ENCODE measurements at regions not wholly inside any gene's neighbourhood (a gene's known extent, or its start where the extent isn't known, plus 50 kb on each side); places are given as distances from the start of the nearest gene placed in this dataset.

- Mint-ChIP-seq H3K27me3 (peaks cover 46% of the 10 kb centered on the region), H3K4me3 (no peak overlapping the region), H3K9me3 (no peaks in the 10 kb centered on the region), H3K4me1 (ENCODE audit: low read depth) (no peaks in the 10 kb centered on the region), H3K27ac (no peak overlapping the region), H3K36me3 (ENCODE audit: low read depth) (no peaks in the 10 kb centered on the region)
- no peak overlapping the region for H3K27ac ChIP-seq (ENCODE audit: low read depth in 1 of 2, low read length in 2 of 2)
- no peaks in the 10 kb centered on the region for H3K4me1 ChIP-seq (ENCODE audit: insufficient read depth, low read length)
- no peaks in the 10 kb centered on the region for H3K9me3 ChIP-seq (ENCODE audit: control insufficient read depth in 1 of 2, insufficient read depth in 1 of 2, low read length in 2 of 2)
- TF ChIP-seq, protein P1, sequence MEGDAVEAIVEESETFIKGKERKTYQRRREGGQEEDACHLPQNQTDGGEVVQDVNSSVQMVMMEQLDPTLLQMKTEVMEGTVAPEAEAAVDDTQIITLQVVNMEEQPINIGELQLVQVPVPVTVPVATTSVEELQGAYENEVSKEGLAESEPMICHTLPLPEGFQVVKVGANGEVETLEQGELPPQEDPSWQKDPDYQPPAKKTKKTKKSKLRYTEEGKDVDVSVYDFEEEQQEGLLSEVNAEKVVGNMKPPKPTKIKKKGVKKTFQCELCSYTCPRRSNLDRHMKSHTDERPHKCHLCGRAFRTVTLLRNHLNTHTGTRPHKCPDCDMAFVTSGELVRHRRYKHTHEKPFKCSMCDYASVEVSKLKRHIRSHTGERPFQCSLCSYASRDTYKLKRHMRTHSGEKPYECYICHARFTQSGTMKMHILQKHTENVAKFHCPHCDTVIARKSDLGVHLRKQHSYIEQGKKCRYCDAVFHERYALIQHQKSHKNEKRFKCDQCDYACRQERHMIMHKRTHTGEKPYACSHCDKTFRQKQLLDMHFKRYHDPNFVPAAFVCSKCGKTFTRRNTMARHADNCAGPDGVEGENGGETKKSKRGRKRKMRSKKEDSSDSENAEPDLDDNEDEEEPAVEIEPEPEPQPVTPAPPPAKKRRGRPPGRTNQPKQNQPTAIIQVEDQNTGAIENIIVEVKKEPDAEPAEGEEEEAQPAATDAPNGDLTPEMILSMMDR (IDR thresholded peaks at IDR 0.05) = no peak
- H3K27me3 ChIP-seq (ENCODE audit: control insufficient read depth in 1 of 2, insufficient read depth in 2 of 2, low read length in 2 of 2) = no peaks in the 10 kb centered on the region
- DNase-seq = no peak
- intact Hi-C loops (cut with DNase I, micrococcal nuclease) = no loop called here
- CTCF ChIA-PET = no interaction called here
- ATAC-seq (ENCODE audit: poor library complexity) = no peak
- POLR2A ChIA-PET = no interaction called here
- H3K36me3 ChIP-seq (ENCODE audit: insufficient read depth, low read length) = no peaks in the 10 kb centered on the region
- H3K4me3 ChIP-seq (ENCODE audit: low read length) = no peak overlapping the region
Observed at GRCh38 chr6:105510746-105511145, 107.9 kb upstream of the PREP start.

DNA sequence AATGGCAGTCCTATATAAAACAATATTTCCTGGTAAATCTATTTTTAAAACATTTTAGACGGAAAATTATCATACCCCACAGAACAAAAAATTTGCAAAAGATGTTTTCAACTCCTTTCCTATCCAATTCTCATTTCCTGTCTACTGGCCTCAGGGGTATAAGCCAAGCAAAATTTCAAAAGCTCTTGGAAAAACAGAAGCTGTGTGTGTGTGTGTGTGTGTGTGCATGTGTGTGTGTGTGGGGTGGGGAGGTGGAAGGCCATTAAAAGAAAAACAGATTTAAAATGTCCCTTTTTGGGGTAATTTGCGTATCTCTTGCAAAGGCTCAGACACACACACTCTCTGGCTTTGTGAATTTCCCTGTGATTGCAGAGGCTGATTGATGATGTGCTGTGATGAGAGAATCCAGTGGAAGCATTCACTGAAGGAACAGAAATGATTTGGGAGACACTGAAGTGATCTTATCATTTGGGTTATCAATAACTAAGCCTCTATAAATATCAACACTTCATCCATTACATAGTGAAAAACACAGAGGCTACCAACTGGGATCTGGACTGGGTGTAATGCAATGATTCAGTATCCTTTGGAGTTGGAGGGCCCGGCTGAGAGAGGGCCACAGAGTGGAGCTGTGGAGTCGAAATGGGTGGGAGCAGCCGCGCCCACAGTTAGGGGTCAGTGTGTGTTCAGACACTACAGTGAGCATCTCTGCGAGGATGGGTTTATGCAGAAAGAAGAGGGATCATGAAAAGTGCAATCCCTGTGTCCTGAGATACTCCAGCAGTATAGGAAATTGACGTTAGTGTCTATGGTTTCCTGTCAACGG is 106.8 kb upstream of the PREP start:
- Mint-ChIP-seq H3K27ac (no peak overlapping the region), H3K9me3 (no peaks in the 10 kb centered on the region), H3K4me1 (ENCODE audit: low read depth) (no peaks in the 10 kb centered on the region), H3K27me3 (peaks cover 39% of the 10 kb centered on the region), H3K36me3 (ENCODE audit: low read depth) (no peaks in the 10 kb centered on the region), H3K4me3 (no peak overlapping the region)
- no peak for ATAC-seq (ENCODE audit: poor library complexity)
- Histone ChIP-seq H3K27ac (ENCODE audit: low read depth in 1 of 2, low read length in 2 of 2) (no peak overlapping the region), H3K36me3 (ENCODE audit: insufficient read depth, low read length) (no peaks in the 10 kb centered on the region), H3K9me3 (ENCODE audit: control insufficient read depth in 1 of 2, insufficient read depth in 1 of 2, low read length in 2 of 2) (no peaks in the 10 kb centered on the region), H3K27me3 (ENCODE audit: control insufficient read depth in 1 of 2, insufficient read depth in 2 of 2, low read length in 2 of 2) (peaks cover 0 to under 1% of the 10 kb centered on the region in 2 experiments), H3K4me3 (ENCODE audit: low read length) (no peak overlapping the region), H3K4me1 (ENCODE audit: insufficient read depth, low read length) (no peaks in the 10 kb centered on the region)
- intact Hi-C loops (cut with DNase I, micrococcal nuclease) = no loop called here
- no peak for DNase-seq
- ChIA-PET POLR2A (no interaction called here), CTCF (no interaction called here)
- TF ChIP-seq, protein P1 (IDR thresholded peaks at IDR 0.05) = no peak

- no peak for DNase-seq
- Histone ChIP-seq H3K9me3 (ENCODE audit: control insufficient read depth in 1 of 2, insufficient read depth in 1 of 2, low read length in 2 of 2) (no peaks in the 10 kb centered on the region), H3K27me3 (ENCODE audit: control insufficient read depth in 1 of 2, insufficient read depth in 2 of 2, low read length in 2 of 2) (peaks cover 0 to 3% of the 10 kb centered on the region in 2 experiments), H3K4me1 (ENCODE audit: insufficient read depth, low read length) (no peaks in the 10 kb centered on the region), H3K4me3 (ENCODE audit: low read length) (no peak overlapping the region), H3K36me3 (ENCODE audit: insufficient read depth, low read length) (no peaks in the 10 kb centered on the region), H3K27ac (ENCODE audit: low read depth in 1 of 2, low read length in 2 of 2) (no peak overlapping the region)
- H3K36me3 Mint-ChIP-seq (ENCODE audit: low read depth) = no peaks in the 10 kb centered on the region
- H3K4me3 Mint-ChIP-seq = no peak overlapping the region
- CTCF ChIA-PET = no interaction called here
- POLR2A ChIA-PET = no interaction called here
- H3K27ac Mint-ChIP-seq = no peak overlapping the region
- intact Hi-C loops (cut with DNase I, micrococcal nuclease) = no loop called here
- TF ChIP-seq, protein P1 (IDR thresholded peaks at IDR 0.05) = no peak
- H3K4me1 Mint-ChIP-seq (ENCODE audit: low read depth) = no peaks in the 10 kb centered on the region
- no peaks in the 10 kb centered on the region for H3K9me3 Mint-ChIP-seq
- H3K27me3 Mint-ChIP-seq = peaks cover 30% of the 10 kb centered on the region
- no peak for ATAC-seq (ENCODE audit: poor library complexity)
Observed at GRCh38 chr6:105507811-105508210, 104.9 kb upstream of the PREP start.
